Caco-2 (cell line): ENCODE measurements at regions not wholly inside any gene's neighbourhood (a gene's known extent, or its start where the extent isn't known, plus 50 kb on each side); places are given as distances from the start of the nearest gene placed in this dataset.

ENCODE experiments used
- BruUV-seq: library from RNA; stranded (reverse); fragments of 400-500 nt; replicated peaks from 2 replicates; lab custom pipeline; 2021; lab: Mats Ljungman, UMichigan
- CTCF ChIA-PET: fragments of 300-600 bp; sonication (Branson Sonifier 250); formaldehyde crosslinking; loops from one replicate; lab custom pipeline; 2022; ENCODE audit warnings: antibody characterized with exemption; lab: Charles Lee
- POLR2A ChIA-PET: fragments of 300-600 bp; sonication (Branson Sonifier 250); formaldehyde crosslinking; loops from one replicate; lab custom pipeline; 2022; ENCODE audit warnings: antibody characterized with exemption; lab: Charles Lee
- DNase-seq, 2 experiments: peaks; one replicate each; pipeline versions ENCODE4 v3.0.0 to v3.0.0-alpha.2; 2020 to 2022
- H3K27me3 ChIP-seq: replicated peaks from 2 replicates; pipeline ENCODE4 v1.6.0; 2011; ENCODE audit warnings: low read length; ENCODE audit not compliant: control insufficient read depth, insufficient read depth
- H3K36me3 ChIP-seq: 2 replicates; pipeline ENCODE4 v1.5.1; 2011; ENCODE audit warnings: low read length; ENCODE audit not compliant: control insufficient read depth, insufficient read depth
- H3K4me1 ChIP-seq: fragments of 250-450 bp; sonication (Bioruptor Pico); 2 replicates; pipeline ENCODE4 v1.5.1; 2020; ENCODE audit warnings: mild to moderate bottlenecking
- H3K4me3 ChIP-seq: 2 replicates; pipeline ENCODE4 v1.5.1; 2011; ENCODE audit warnings: low read depth, mild to moderate bottlenecking, control low read depth, low read length
- H3K9me3 ChIP-seq: fragments of 250-450 bp; sonication (Bioruptor Pico); 2 replicates; pipeline ENCODE4 v1.5.1; 2020; ENCODE audit warnings: mild to moderate bottlenecking, moderate library complexity
- H3K27ac Mint-ChIP-seq: one replicate; pipeline ENCODE4 v1.8.0; 2022; ENCODE audit warnings: mixed read lengths; ENCODE audit not compliant: unreplicated experiment
- H3K27me3 Mint-ChIP-seq: one replicate; pipeline ENCODE4 v1.8.0; 2022; ENCODE audit warnings: mixed read lengths; ENCODE audit not compliant: insufficient read depth, unreplicated experiment
- H3K36me3 Mint-ChIP-seq: one replicate; pipeline ENCODE4 v1.8.0; 2022; ENCODE audit warnings: mild to moderate bottlenecking, mixed read lengths; ENCODE audit not compliant: insufficient read depth, unreplicated experiment
- H3K4me1 Mint-ChIP-seq: one replicate; pipeline ENCODE4 v1.8.0; 2022; ENCODE audit warnings: low read depth, mixed read lengths; ENCODE audit not compliant: unreplicated experiment
- H3K4me3 Mint-ChIP-seq: one replicate; pipeline ENCODE4 v1.8.0; 2022; ENCODE audit warnings: mild to moderate bottlenecking, moderate library complexity, mixed read lengths; ENCODE audit not compliant: unreplicated experiment
- H3K9me3 Mint-ChIP-seq: one replicate; pipeline ENCODE4 v1.8.0; 2022; ENCODE audit warnings: mixed read lengths; ENCODE audit not compliant: unreplicated experiment
- intact Hi-C: fragments of 100-400 bp; cut with micrococcal nuclease; formaldehyde crosslinking; loops from one replicate; pipeline ENCODE4 v1.10.0; 2022; ENCODE audit not compliant: unreplicated experiment
- TF ChIP-seq, protein P1 (sequence below), 2 experiments: fragments of 200-600 bp in 1 of 2; IDR thresholded peaks; 1 replicate in 1 of 2; 2 replicates in 1 of 2; pipeline versions ENCODE4 v1.5.1 to v1.8.0; 2011 to 2022; ENCODE audit warnings: antibody characterized with exemption in 1 of 2, control low read depth in 1 of 2, inconsistent platforms in 1 of 2, low read depth in 1 of 2, low read length in 1 of 2, mild to moderate bottlenecking in 1 of 2, moderate library complexity in 1 of 2; ENCODE audit not compliant: insufficient read depth in 1 of 2, severe bottlenecking in 1 of 2, unreplicated experiment in 1 of 2

DNA sequence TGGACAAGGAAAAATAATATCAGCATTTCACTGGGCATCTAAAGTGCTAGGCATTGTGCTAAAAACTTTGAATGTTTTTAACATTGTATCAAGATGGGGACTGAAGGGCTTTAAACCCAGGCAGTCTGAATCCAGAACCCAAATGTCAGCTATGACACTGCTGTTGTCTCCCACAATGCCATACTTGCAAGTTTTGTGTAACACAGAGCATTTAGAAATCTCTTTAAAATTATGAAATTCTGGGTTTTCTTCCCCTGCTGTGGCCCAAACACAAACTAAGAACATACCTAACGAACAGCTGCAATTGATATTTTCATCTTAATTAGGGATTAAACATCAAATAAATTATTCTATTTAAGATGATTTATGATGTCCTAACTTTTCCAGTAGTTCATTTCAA, 66.8 kb upstream of the LSM6 start:
- Mint-ChIP-seq H3K36me3 (no peaks in the 10 kb centered on the region), H3K27ac (no peak overlapping the region), H3K4me1 (no peaks in the 10 kb centered on the region), H3K9me3 (no peaks in the 10 kb centered on the region), H3K4me3 (no peak overlapping the region), H3K27me3 (peaks cover 3% of the 10 kb centered on the region)
- intact Hi-C loops, result no loop called here
- no TSS peak for BruUV-seq
- TF ChIP-seq, protein P1, sequence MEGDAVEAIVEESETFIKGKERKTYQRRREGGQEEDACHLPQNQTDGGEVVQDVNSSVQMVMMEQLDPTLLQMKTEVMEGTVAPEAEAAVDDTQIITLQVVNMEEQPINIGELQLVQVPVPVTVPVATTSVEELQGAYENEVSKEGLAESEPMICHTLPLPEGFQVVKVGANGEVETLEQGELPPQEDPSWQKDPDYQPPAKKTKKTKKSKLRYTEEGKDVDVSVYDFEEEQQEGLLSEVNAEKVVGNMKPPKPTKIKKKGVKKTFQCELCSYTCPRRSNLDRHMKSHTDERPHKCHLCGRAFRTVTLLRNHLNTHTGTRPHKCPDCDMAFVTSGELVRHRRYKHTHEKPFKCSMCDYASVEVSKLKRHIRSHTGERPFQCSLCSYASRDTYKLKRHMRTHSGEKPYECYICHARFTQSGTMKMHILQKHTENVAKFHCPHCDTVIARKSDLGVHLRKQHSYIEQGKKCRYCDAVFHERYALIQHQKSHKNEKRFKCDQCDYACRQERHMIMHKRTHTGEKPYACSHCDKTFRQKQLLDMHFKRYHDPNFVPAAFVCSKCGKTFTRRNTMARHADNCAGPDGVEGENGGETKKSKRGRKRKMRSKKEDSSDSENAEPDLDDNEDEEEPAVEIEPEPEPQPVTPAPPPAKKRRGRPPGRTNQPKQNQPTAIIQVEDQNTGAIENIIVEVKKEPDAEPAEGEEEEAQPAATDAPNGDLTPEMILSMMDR (IDR thresholded peaks at IDR 0.05; ENCODE audit: insufficient read depth in 1 of 2, low read depth in 1 of 2, low read length in 1 of 2, severe bottlenecking in 1 of 2, unreplicated experiment in 1 of 2), result no peak
- no peaks in the 10 kb centered on the region for H3K27me3 ChIP-seq
- no peaks in the 10 kb centered on the region for H3K4me1 ChIP-seq
- no peaks in the 10 kb centered on the region for H3K9me3 ChIP-seq
- H3K4me3 ChIP-seq, result no peak overlapping the region
- CTCF ChIA-PET, result no interaction called here
- H3K36me3 ChIP-seq, result no peaks in the 10 kb centered on the region
- no peak for DNase-seq
- POLR2A ChIA-PET, result no interaction called here

DNA sequence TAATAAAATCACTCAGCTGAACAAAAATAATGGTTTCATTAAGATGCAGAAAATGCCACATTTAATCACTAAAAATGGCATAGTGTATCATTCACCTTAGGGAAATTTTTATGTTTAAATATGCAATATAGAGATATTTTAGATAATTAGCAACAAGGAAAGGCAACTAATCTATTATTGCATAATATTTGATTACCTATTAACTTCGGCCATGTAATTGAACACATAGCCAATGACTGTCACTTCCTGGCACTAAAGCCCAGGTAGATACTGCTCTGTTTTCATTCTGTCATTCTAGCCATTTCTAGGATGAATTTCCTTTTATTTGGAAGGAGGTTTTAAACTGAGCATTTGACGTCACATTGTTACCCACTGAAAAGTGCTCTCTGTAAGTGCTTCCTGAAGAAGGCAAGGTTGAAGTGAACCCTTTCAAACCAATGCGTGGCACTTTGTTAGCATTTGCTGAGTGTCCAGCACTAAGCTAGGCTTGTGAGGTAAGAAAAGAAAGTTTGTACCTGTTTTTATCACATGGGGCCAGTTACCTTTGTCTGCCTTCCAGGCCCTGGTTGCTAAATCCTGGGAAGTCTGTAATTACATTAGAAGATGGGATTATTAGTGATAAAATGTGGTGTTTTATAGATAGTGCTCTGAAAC, 67.8 kb upstream of the LSM6 start:
- Histone ChIP-seq H3K4me1 (no peaks in the 10 kb centered on the region), H3K36me3 (no peaks in the 10 kb centered on the region), H3K9me3 (no peaks in the 10 kb centered on the region), H3K4me3 (no peak overlapping the region), H3K27me3 (no peaks in the 10 kb centered on the region)
- no peaks in the 10 kb centered on the region for H3K36me3 Mint-ChIP-seq
- no peak overlapping the region for H3K4me3 Mint-ChIP-seq
- ChIA-PET CTCF (no interaction called here), POLR2A (no interaction called here)
- H3K4me1 Mint-ChIP-seq, result no peaks in the 10 kb centered on the region
- no peaks in the 10 kb centered on the region for H3K27me3 Mint-ChIP-seq
- TF ChIP-seq, protein P1 (IDR thresholded peaks at IDR 0.05; ENCODE audit: insufficient read depth in 1 of 2, low read depth in 1 of 2, low read length in 1 of 2, severe bottlenecking in 1 of 2, unreplicated experiment in 1 of 2), result no peak
- DNase-seq, result no peak
- no peaks in the 10 kb centered on the region for H3K9me3 Mint-ChIP-seq
- no peak overlapping the region for H3K27ac Mint-ChIP-seq
- no TSS peak for BruUV-seq
- intact Hi-C loops, result no loop called here

DNA sequence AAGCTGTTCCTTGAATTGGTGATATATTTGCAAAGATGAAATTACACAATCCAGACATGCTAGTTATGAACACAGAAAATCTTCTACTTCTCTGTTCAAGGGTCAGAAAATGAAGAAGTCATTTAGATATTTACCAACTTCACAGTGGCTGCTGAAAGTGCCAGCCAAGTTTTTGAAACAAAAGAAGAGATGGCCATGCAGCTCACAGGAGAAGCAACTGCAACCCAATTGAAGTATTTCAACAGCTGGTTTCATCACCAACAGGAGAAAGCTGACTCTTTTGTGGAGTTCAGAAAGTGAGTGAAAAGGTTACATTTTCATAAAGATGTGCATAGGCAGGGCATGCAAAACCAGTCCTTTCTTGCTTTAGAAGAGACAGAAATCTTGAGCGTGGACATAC, 70.1 kb upstream of the LSM6 start:
- intact Hi-C loops, result no loop called here
- no peaks in the 10 kb centered on the region for H3K27me3 ChIP-seq
- TF ChIP-seq, protein P1 (IDR thresholded peaks at IDR 0.05; ENCODE audit: insufficient read depth in 1 of 2, low read depth in 1 of 2, low read length in 1 of 2, severe bottlenecking in 1 of 2, unreplicated experiment in 1 of 2), result no peak
- H3K27me3 Mint-ChIP-seq, result no peaks in the 10 kb centered on the region
- no peak overlapping the region for H3K4me3 ChIP-seq
- BruUV-seq, result no TSS peak
- H3K27ac Mint-ChIP-seq, result no peak overlapping the region
- POLR2A ChIA-PET, result no interaction called here
- H3K36me3 Mint-ChIP-seq, result no peaks in the 10 kb centered on the region
- CTCF ChIA-PET, result no interaction called here
- H3K4me1 Mint-ChIP-seq, result no peaks in the 10 kb centered on the region
- no peaks in the 10 kb centered on the region for H3K9me3 ChIP-seq
- no peak overlapping the region for H3K4me3 Mint-ChIP-seq
- no peak for DNase-seq
- no peaks in the 10 kb centered on the region for H3K4me1 ChIP-seq
- no peaks in the 10 kb centered on the region for H3K9me3 Mint-ChIP-seq
- H3K36me3 ChIP-seq, result no peaks in the 10 kb centered on the region
